Liver (tissue), 8 donors: ENCODE measurements at regions not wholly inside any gene's neighbourhood (a gene's known extent, or its start where the extent isn't known, plus 50 kb on each side); places are given as distances from the start of the nearest gene placed in this dataset.

Experiments used
- DNase-seq: peaks from one replicate; pipeline ENCODE4 v3.0.0-alpha.2; 2017; ENCODE audit warnings: low spot score
- H3K27ac ChIP-seq, 2 donors: one replicate each; pipeline ENCODE4 v1.7.0; 2013; ENCODE audit warnings: inconsistent platforms in 2 of 2, low read length in 2 of 2, control low read depth in 1 of 2, low read depth in 1 of 2, mild to moderate bottlenecking in 1 of 2
- H3K27me3 ChIP-seq, 4 donors: one replicate each; pipeline versions ENCODE4 v1.6.1 to v1.7.0; 2013; ENCODE audit warnings: low read length in 3 of 4, inconsistent platforms in 1 of 4, mild to moderate bottlenecking in 1 of 4, moderate library complexity in 1 of 4; ENCODE audit not compliant: control insufficient read depth in 4 of 4, insufficient read depth in 4 of 4
- H3K36me3 ChIP-seq, 4 donors: one replicate each; pipeline versions ENCODE4 v1.6.1 to v1.7.0; 2013; ENCODE audit warnings: low read length in 3 of 4, mild to moderate bottlenecking in 3 of 4, low read depth in 1 of 4, moderate library complexity in 1 of 4; ENCODE audit not compliant: control insufficient read depth in 4 of 4, insufficient read depth in 3 of 4
- H3K4me1 ChIP-seq, 4 donors: one replicate each; pipeline versions ENCODE4 v1.6.1 to v1.7.0; 2013; ENCODE audit warnings: low read length in 3 of 4, mild to moderate bottlenecking in 3 of 4, moderate library complexity in 1 of 4; ENCODE audit not compliant: control insufficient read depth in 4 of 4, insufficient read depth in 4 of 4
- H3K4me3 ChIP-seq, 3 donors: one replicate each; pipeline versions ENCODE4 v1.6.1 to v1.7.0; 2013; ENCODE audit warnings: low read length in 3 of 3, control low read depth in 1 of 3, low read depth in 1 of 3, mild to moderate bottlenecking in 1 of 3
- H3K9ac ChIP-seq, 2 donors: one replicate each; pipeline ENCODE4 v1.7.0; 2013; ENCODE audit warnings: low read length in 2 of 2, mild to moderate bottlenecking in 2 of 2, moderate library complexity in 2 of 2, control low read depth in 1 of 2, low read depth in 1 of 2
- H3K9me3 ChIP-seq, 4 donors: one replicate each; pipeline versions ENCODE4 v1.6.1 to v1.7.0; 2013; ENCODE audit warnings: low read length in 3 of 4; ENCODE audit not compliant: control insufficient read depth in 4 of 4
- CTCF ChIP-seq: fragments of 150-350 bp; IDR thresholded peaks from 2 replicates; pipeline ENCODE4 v1.5.1; 2017; ENCODE audit warnings: improper control_type of control experiment, low read depth, low read length; ENCODE audit not compliant: missing input control
- EGR1 ChIP-seq, 2 donors: IDR thresholded peaks; 2 replicates each; pipeline ENCODE4 v1.6.1; 2016 to 2018; ENCODE audit warnings: antibody characterized with exemption in 2 of 2, low read depth in 2 of 2
- FOXA1 ChIP-seq: IDR thresholded peaks from 2 replicates; pipeline ENCODE4 v1.6.1; 2016; ENCODE audit warnings: antibody characterized with exemption
- FOXA2 ChIP-seq: IDR thresholded peaks from 2 replicates; pipeline ENCODE4 v1.6.1; 2016; ENCODE audit warnings: antibody characterized with exemption
- GABPA ChIP-seq, 2 donors: IDR thresholded peaks in 1 of 2; conservative IDR thresholded peaks in 1 of 2; 2 replicates each; pipeline ENCODE4 v1.6.1; 2016; ENCODE audit warnings: antibody characterized with exemption in 2 of 2, mild to moderate bottlenecking in 1 of 2, moderate library complexity in 1 of 2
- HNF4A ChIP-seq, 2 donors: conservative IDR thresholded peaks; 2 replicates each; pipeline ENCODE4 v1.6.1; 2016; ENCODE audit warnings: antibody characterized with exemption in 2 of 2, mild to moderate bottlenecking in 2 of 2
- HNF4G ChIP-seq: IDR thresholded peaks from 2 replicates; pipeline ENCODE4 v1.6.1; 2016; ENCODE audit warnings: antibody characterized with exemption
- JUND ChIP-seq, 2 donors: IDR thresholded peaks; 2 replicates each; pipeline ENCODE4 v1.6.1; 2016; ENCODE audit warnings: antibody characterized with exemption in 2 of 2
- MAX ChIP-seq: IDR thresholded peaks from 2 replicates; pipeline ENCODE4 v1.6.1; 2016; ENCODE audit warnings: antibody characterized with exemption
- NR2F2 ChIP-seq: IDR thresholded peaks from 2 replicates; pipeline ENCODE4 v1.6.1; 2016; ENCODE audit warnings: antibody characterized with exemption
- RAD21 ChIP-seq, 2 donors: IDR thresholded peaks; 2 replicates each; pipeline ENCODE4 v1.6.1; 2016; ENCODE audit warnings: antibody characterized with exemption in 2 of 2, mild to moderate bottlenecking in 2 of 2
- REST ChIP-seq: IDR thresholded peaks from 2 replicates; pipeline ENCODE4 v1.6.1; 2016; ENCODE audit warnings: antibody characterized with exemption, mild to moderate bottlenecking
- RXRA ChIP-seq, 2 donors: IDR thresholded peaks; 2 replicates each; pipeline ENCODE4 v1.6.1; 2017 to 2018; ENCODE audit warnings: antibody characterized with exemption in 2 of 2, mild to moderate bottlenecking in 1 of 2
- SP1 ChIP-seq: IDR thresholded peaks from 2 replicates; pipeline ENCODE4 v1.6.1; 2018; ENCODE audit warnings: antibody characterized with exemption, mild to moderate bottlenecking
- TAF1 ChIP-seq: conservative IDR thresholded peaks from 2 replicates; pipeline ENCODE4 v1.6.1; 2016; ENCODE audit warnings: antibody characterized with exemption, mild to moderate bottlenecking
- YY1 ChIP-seq: IDR thresholded peaks from 2 replicates; pipeline ENCODE4 v1.6.1; 2016; ENCODE audit warnings: antibody characterized with exemption, mild to moderate bottlenecking
- WGBS: extraction: QIAGEN DNeasy Blood & Tissue Kit; methylation state at CpG from one replicate; pipeline ENCODE4 v1.1.7; 2013; 5-methylcytosine and 5-hydroxymethylcytosine counted together
- TF ChIP-seq, protein P1 (sequence below): IDR thresholded peaks from 2 replicates; pipeline ENCODE4 v1.6.1; 2016; ENCODE audit warnings: antibody characterized with exemption
- TF ChIP-seq, protein P2 (sequence below): IDR thresholded peaks from 2 replicates; pipeline ENCODE4 v1.6.1; 2016; ENCODE audit warnings: antibody characterized with exemption
- donor health status: healthy.
- donor health status: healthy.
- donor health status: healthy.
- donor health status: healthy.
- donor health status: healthy.

GRCh38 chr4:160928482-160928881 lies 1235.3 kb downstream of the FSTL5 start:
- no peak overlapping the region for H3K4me3 ChIP-seq
- no peaks in the 10 kb centered on the region for H3K36me3 ChIP-seq
- H3K27me3 ChIP-seq: no peaks in the 10 kb centered on the region
- TF ChIP-seq REST (no peak), SP1 (no peak)
- WGBS: 67% methylated on average over 3 of the region's 3 CpGs
- H3K9ac ChIP-seq: no peak overlapping the region
- DNase-seq: no peak
- H3K27ac ChIP-seq: no peak overlapping the region
- H3K4me1 ChIP-seq: no peaks in the 10 kb centered on the region
- no peaks in the 10 kb centered on the region for H3K9me3 ChIP-seq

DNA sequence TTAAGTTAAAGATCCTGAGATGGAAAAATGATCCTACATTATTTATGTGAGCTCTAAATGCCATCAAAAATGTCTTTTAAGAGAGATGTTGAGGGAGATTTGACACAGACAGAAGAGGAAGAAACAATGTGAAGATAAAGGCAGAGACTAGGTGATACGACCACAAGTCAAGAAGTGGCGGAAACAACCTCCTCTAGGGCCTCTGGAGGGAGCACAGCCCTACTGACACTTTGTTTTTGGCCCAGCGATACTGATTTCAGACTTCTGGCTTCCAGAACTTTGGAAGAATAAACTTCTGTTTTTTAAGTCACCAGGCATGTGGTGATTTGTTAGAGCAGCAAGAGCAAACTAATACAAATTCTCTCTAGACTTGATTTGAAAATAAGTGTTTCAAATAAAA lies 1216.1 kb downstream of the FSTL5 start:
- Histone ChIP-seq H3K9ac (no peak overlapping the region), H3K27me3 (no peaks in the 10 kb centered on the region), H3K4me1 (no peaks in the 10 kb centered on the region), H3K9me3 (peaks cover 0 to 3% (median 0%) of the 10 kb centered on the region in 4 donors), H3K36me3 (no peaks in the 10 kb centered on the region), H3K4me3 (no peak overlapping the region), H3K27ac (no peak overlapping the region)
- DNase-seq: no peak
- TF ChIP-seq, protein P1, sequence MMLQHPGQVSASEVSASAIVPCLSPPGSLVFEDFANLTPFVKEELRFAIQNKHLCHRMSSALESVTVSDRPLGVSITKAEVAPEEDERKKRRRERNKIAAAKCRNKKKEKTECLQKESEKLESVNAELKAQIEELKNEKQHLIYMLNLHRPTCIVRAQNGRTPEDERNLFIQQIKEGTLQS: no peak
- TF ChIP-seq REST (no peak), NR2F2 (no peak), JUND (IDR thresholded peaks at IDR 0.05) (no peak), FOXA2 (no peak), MAX (no peak), FOXA1 (no peak), RXRA (IDR thresholded peaks at IDR 0.05) (no peak), HNF4A (conservative IDR thresholded peaks at IDR 0.05) (no peak), EGR1 (IDR thresholded peaks at IDR 0.05; ENCODE audit: low read depth in 2 of 2) (no peak), SP1 (no peak), HNF4G (no peak), CTCF (no peak), GABPA (IDR thresholded peaks at IDR 0.05 in 1 of 2, conservative IDR thresholded peaks at IDR 0.05 in 1 of 2) (no peak), RAD21 (IDR thresholded peaks at IDR 0.05) (no peak), TAF1 (no peak), YY1 (no peak)
- TF ChIP-seq, protein P2, sequence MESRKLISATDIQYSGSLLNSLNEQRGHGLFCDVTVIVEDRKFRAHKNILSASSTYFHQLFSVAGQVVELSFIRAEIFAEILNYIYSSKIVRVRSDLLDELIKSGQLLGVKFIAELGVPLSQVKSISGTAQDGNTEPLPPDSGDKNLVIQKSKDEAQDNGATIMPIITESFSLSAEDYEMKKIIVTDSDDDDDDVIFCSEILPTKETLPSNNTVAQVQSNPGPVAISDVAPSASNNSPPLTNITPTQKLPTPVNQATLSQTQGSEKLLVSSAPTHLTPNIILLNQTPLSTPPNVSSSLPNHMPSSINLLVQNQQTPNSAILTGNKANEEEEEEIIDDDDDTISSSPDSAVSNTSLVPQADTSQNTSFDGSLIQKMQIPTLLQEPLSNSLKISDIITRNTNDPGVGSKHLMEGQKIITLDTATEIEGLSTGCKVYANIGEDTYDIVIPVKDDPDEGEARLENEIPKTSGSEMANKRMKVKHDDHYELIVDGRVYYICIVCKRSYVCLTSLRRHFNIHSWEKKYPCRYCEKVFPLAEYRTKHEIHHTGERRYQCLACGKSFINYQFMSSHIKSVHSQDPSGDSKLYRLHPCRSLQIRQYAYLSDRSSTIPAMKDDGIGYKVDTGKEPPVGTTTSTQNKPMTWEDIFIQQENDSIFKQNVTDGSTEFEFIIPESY: no peak
- 72% methylated on average over 3 of the region's 3 CpGs for WGBS
